Skin of body (tissue), 1 donor: ENCODE measurements at regions not wholly inside any gene's neighbourhood (a gene's known extent, or its start where the extent isn't known, plus 50 kb on each side); places are given as distances from the start of the nearest gene placed in this dataset.

Experiments used
- DNase-seq: peaks from one replicate; lab custom pipeline; 2025; lab: John Stamatoyannopoulos, UW

DNA sequence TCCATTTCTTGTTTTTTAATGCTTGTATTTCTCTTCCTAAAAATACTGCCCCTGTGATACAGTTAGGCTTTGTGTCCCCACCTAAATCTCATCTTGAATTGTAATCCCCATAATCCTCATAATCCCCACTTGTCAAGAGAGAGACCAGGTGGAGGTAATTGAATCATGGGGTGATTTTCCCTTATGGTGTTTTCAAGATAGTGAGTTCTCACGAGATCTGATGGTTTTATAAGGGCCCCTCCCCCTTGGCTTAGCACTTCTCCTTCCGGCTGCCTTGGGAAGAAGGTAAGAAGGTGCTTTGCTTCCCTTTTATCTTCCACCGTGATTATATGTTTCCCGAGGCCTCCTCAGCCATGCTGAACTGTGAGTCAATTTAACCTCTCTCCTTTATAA, 227.4 kb downstream of the MAN2A1 start:
- DNase-seq: no peak

GRCh38 chr5:109917966-109918365, 228.2 kb downstream of the MAN2A1 start:
- DNase-seq: no peak

DNA sequence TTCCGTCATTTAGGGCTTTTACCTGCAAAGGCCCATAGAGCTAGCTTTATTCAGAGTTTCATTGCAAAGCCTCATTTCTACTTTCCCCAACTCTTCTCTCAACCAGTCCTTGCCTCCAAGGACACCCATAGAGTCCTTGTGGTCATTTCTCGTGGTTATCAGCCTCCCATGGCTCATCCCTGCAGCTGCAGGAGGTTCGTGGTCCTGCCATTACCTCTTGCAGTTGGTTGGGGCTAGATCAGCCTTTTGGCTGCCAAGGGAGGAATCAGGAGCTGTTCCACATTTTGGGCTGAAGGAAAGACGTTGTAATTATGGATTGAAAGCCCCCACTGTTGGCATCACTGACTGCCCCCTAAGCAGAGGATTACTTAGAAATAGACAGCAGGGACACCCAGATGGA, 231.0 kb downstream of the MAN2A1 start:
- DNase-seq: no peak

GRCh38 chr5:109921735-109922380, 232.1 kb downstream of the MAN2A1 start:
- no peak for DNase-seq

GRCh38 chr5:109922381-109922995, 232.8 kb downstream of the MAN2A1 start:
- no peak for DNase-seq

DNA sequence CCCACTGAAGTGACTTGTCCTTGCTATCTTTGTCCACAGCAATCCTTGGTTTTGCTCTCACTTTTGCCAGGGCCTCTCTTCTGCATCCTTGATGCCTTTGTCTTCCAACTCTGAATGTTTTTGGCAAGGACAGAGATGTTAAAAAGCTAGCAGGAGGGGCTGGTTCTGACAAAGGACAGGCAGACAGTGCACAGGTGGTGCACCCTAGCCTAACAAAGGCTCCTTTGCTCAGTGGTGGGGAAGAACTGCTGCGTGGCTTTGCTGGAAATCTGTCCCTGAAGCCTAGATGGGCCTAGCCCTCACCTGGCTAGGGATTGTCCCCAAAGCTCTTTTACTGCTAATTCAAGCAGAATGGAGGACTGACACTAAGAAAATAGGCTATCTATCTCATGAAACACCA, 233.5 kb downstream of the MAN2A1 start:
- no peak for DNase-seq

GRCh38 chr5:109924237-109925107, 234.7 kb downstream of the MAN2A1 start:
- DNase-seq: no peak

- no peak for DNase-seq
Measured at GRCh38 chr5:109927639-109928038, 237.9 kb downstream of the MAN2A1 start.

DNA sequence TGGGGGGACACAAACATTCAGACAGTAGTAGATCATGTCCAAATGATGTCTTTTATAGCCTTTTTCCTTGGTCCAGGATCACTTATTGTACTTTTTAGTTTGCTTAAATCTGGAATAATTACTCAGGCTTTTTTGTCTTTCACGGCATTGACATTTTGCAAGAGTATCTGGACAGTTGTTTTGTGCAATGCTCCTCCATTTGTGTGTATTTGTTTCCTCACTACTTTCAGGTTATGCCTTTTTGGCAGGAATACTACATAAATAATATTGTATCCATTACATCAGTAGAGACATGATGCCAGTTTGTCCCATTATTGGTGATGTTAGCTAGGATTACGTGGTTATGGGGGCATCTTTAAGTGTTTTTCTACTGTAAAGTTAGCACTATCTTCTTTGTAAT, 238.3 kb downstream of the MAN2A1 start:
- DNase-seq: no peak

- DNase-seq: no peak
Measured at GRCh38 chr5:109928811-109929210, 239.1 kb downstream of the MAN2A1 start.

GRCh38 chr5:109929376-109929775, 239.6 kb downstream of the MAN2A1 start:
- no peak for DNase-seq

GRCh38 chr5:109929911-109930310, 240.2 kb downstream of the MAN2A1 start:
- DNase-seq: no peak

GRCh38 chr5:109931049-109931780, 241.5 kb downstream of the MAN2A1 start:
- no peak for DNase-seq

GRCh38 chr5:109935833-109936490, 246.2 kb downstream of the MAN2A1 start:
- DNase-seq: no peak

GRCh38 chr5:109936996-109937395, 247.3 kb downstream of the MAN2A1 start:
- no peak for DNase-seq

- no peak for DNase-seq
Measured at GRCh38 chr5:109937951-109938350, 248.2 kb downstream of the MAN2A1 start.

GRCh38 chr5:109938453-109938852, 248.7 kb downstream of the MAN2A1 start:
- DNase-seq: no peak

GRCh38 chr5:109939116-109939682, 249.5 kb downstream of the MAN2A1 start:
- DNase-seq: no peak

GRCh38 chr5:109942646-109943045, 252.9 kb downstream of the MAN2A1 start:
- no peak for DNase-seq

GRCh38 chr5:109943701-109944235, 254.0 kb downstream of the MAN2A1 start:
- no peak for DNase-seq

DNA sequence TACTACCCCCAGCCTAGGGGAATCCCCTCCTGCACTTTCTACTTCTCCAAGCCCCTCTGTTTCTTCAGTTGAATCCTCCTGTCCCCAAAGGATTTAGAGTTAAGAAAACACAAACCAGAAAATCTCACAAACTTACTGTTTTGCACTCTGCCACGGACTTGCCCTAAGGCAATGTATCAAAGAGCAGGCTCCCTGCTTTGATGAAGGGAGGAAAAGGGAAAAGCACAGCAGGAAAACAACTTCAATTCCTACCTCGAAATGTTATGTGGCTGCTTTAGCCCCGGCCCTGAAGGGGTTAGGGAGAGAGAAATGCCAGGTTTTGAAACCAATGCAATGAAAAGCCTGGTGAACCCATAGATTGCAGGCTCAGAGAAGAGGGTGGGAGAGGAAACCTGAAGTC, 254.7 kb downstream of the MAN2A1 start:
- DNase-seq: no peak
